Subcutaneous abdominal adipose tissue (tissue), 5 donors: ENCODE measurements at regions not wholly inside any gene's neighbourhood (a gene's known extent, or its start where the extent isn't known, plus 50 kb on each side); places are given as distances from the start of the nearest gene placed in this dataset.

Experiments used
- H3K27ac ChIP-seq: one replicate; pipeline ENCODE4 v1.7.0; 2013; ENCODE audit warnings: low read depth, mild to moderate bottlenecking, inconsistent platforms, low read length, moderate library complexity
- H3K27me3 ChIP-seq, 5 donors: one replicate each; pipeline ENCODE4 v1.7.0; 2013; ENCODE audit warnings: low read length in 5 of 5, inconsistent platforms in 1 of 5; ENCODE audit not compliant: control insufficient read depth in 5 of 5, insufficient read depth in 4 of 5
- H3K36me3 ChIP-seq, 5 donors: one replicate each; pipeline ENCODE4 v1.7.0; 2013; ENCODE audit warnings: low read length in 5 of 5; ENCODE audit not compliant: control insufficient read depth in 5 of 5, insufficient read depth in 5 of 5
- H3K4me1 ChIP-seq, 5 donors: one replicate each; pipeline ENCODE4 v1.7.0; 2013; ENCODE audit warnings: low read length in 5 of 5, mild to moderate bottlenecking in 3 of 5, moderate library complexity in 1 of 5; ENCODE audit not compliant: control insufficient read depth in 5 of 5, insufficient read depth in 5 of 5
- H3K4me3 ChIP-seq, 5 donors: one replicate each; pipeline ENCODE4 v1.7.0; 2013; ENCODE audit warnings: low read length in 5 of 5, low read depth in 1 of 5
- H3K9ac ChIP-seq, 5 donors: one replicate each; pipeline ENCODE4 v1.7.0; 2013; ENCODE audit warnings: low read length in 5 of 5, mild to moderate bottlenecking in 4 of 5, moderate library complexity in 3 of 5
- H3K9me3 ChIP-seq, 5 donors: one replicate each; pipeline ENCODE4 v1.7.0; 2013; ENCODE audit warnings: low read length in 5 of 5; ENCODE audit not compliant: control insufficient read depth in 5 of 5
- donor health status: healthy.
- donor health status: healthy.
- donor health status: healthy.
- donor health status: healthy.
- donor health status: healthy.

GRCh38 chr5:92567831-92568450 lies 1013.1 kb downstream of the NR2F1-AS1 start:
- no peaks in the 10 kb centered on the region for H3K4me1 ChIP-seq
- no peaks in the 10 kb centered on the region for H3K9me3 ChIP-seq
- H3K4me3 ChIP-seq: no peak overlapping the region
- H3K27ac ChIP-seq: no peak overlapping the region
- H3K27me3 ChIP-seq: no peaks in the 10 kb centered on the region
- no peak overlapping the region for H3K9ac ChIP-seq
- no peaks in the 10 kb centered on the region for H3K36me3 ChIP-seq

- Histone ChIP-seq H3K9ac (no peak overlapping the region), H3K36me3 (no peaks in the 10 kb centered on the region), H3K27ac (no peak overlapping the region), H3K4me3 (no peak overlapping the region), H3K9me3 (no peaks in the 10 kb centered on the region), H3K27me3 (no peaks in the 10 kb centered on the region), H3K4me1 (no peaks in the 10 kb centered on the region)
Observed at GRCh38 chr5:92566113-92566786, 1014.8 kb downstream of the NR2F1-AS1 start.

- Histone ChIP-seq H3K27me3 (no peaks in the 10 kb centered on the region), H3K9ac (no peak overlapping the region), H3K27ac (no peak overlapping the region), H3K4me1 (no peaks in the 10 kb centered on the region), H3K4me3 (no peak overlapping the region), H3K36me3 (no peaks in the 10 kb centered on the region), H3K9me3 (no peaks in the 10 kb centered on the region)
Observed at GRCh38 chr5:92565673-92566072, 1015.3 kb downstream of the NR2F1-AS1 start.

GRCh38 chr5:92562065-92562464 lies 1019.0 kb downstream of the NR2F1-AS1 start:
- Histone ChIP-seq H3K27me3 (no peaks in the 10 kb centered on the region), H3K27ac (no peak overlapping the region), H3K4me1 (no peaks in the 10 kb centered on the region), H3K4me3 (no peak overlapping the region), H3K9me3 (no peaks in the 10 kb centered on the region), H3K36me3 (no peaks in the 10 kb centered on the region), H3K9ac (no peak overlapping the region)

- Histone ChIP-seq H3K4me1 (no peaks in the 10 kb centered on the region), H3K9me3 (no peaks in the 10 kb centered on the region), H3K4me3 (no peak overlapping the region), H3K27me3 (no peaks in the 10 kb centered on the region), H3K36me3 (no peaks in the 10 kb centered on the region), H3K27ac (no peak overlapping the region), H3K9ac (no peak overlapping the region)
Observed at GRCh38 chr5:92561411-92561959, 1019.5 kb downstream of the NR2F1-AS1 start.

GRCh38 chr5:92560698-92561401 lies 1020.2 kb downstream of the NR2F1-AS1 start:
- Histone ChIP-seq H3K27me3 (no peaks in the 10 kb centered on the region), H3K4me3 (no peak overlapping the region), H3K4me1 (no peaks in the 10 kb centered on the region), H3K9ac (no peak overlapping the region), H3K9me3 (no peaks in the 10 kb centered on the region), H3K36me3 (no peaks in the 10 kb centered on the region), H3K27ac (no peak overlapping the region)

GRCh38 chr5:92559781-92560180 lies 1021.2 kb downstream of the NR2F1-AS1 start:
- H3K9ac ChIP-seq: no peak overlapping the region
- H3K36me3 ChIP-seq: no peaks in the 10 kb centered on the region
- H3K4me3 ChIP-seq: no peak overlapping the region
- H3K27ac ChIP-seq: no peak overlapping the region
- H3K27me3 ChIP-seq: no peaks in the 10 kb centered on the region
- no peaks in the 10 kb centered on the region for H3K4me1 ChIP-seq
- no peaks in the 10 kb centered on the region for H3K9me3 ChIP-seq

- H3K4me1 ChIP-seq: no peaks in the 10 kb centered on the region
- no peak overlapping the region for H3K27ac ChIP-seq
- no peaks in the 10 kb centered on the region for H3K27me3 ChIP-seq
- H3K9ac ChIP-seq: no peak overlapping the region
- no peaks in the 10 kb centered on the region for H3K36me3 ChIP-seq
- no peaks in the 10 kb centered on the region for H3K9me3 ChIP-seq
- no peak overlapping the region for H3K4me3 ChIP-seq
Observed at GRCh38 chr5:92559331-92559730, 1021.7 kb downstream of the NR2F1-AS1 start.

GRCh38 chr5:92556747-92557146 lies 1024.3 kb downstream of the NR2F1-AS1 start:
- Histone ChIP-seq H3K27me3 (no peaks in the 10 kb centered on the region), H3K4me1 (peaks cover 0 to 13% (median 2%) of the 10 kb centered on the region in 5 donors), H3K9me3 (no peaks in the 10 kb centered on the region), H3K36me3 (no peaks in the 10 kb centered on the region), H3K4me3 (no peak overlapping the region), H3K9ac (no peak overlapping the region), H3K27ac (no peak overlapping the region)

GRCh38 chr5:92554447-92555085 lies 1026.5 kb downstream of the NR2F1-AS1 start:
- H3K36me3 ChIP-seq: no peaks in the 10 kb centered on the region
- H3K4me1 ChIP-seq: peaks cover 0 to 13% (median 2%) of the 10 kb centered on the region in 5 donors
- no peaks in the 10 kb centered on the region for H3K9me3 ChIP-seq
- H3K27me3 ChIP-seq: no peaks in the 10 kb centered on the region
- no peak overlapping the region for H3K9ac ChIP-seq
- H3K4me3 ChIP-seq: no peak overlapping the region
- H3K27ac ChIP-seq: no peak overlapping the region
